ENCODE measurements at regions not wholly inside any gene's neighbourhood (a gene's known extent, or its start where the extent isn't known, plus 50 kb on each side); places are given as distances from the start of the nearest gene placed in this dataset.

DNA sequence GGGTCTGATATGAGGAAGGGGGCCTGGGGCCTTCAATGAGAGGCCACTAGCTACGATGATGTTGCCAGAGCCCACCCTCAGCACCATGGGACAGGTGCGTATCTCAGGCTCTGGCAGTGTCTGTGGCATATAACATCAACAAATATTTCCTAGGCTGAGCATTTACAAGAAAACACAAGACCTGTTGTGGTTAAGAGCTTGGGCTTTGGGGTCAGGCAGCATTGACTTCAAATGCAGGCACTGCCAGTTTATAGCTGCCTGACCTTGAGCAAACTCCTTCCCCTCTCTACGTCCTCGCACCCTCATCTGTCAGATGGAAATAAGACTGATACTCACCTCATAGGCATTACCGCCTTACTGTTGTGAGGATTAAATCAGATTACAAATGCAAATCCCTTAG, 156.0 kb downstream of the KATNAL1 start:
- DNase-seq (ENCODE audit: low read depth in 3 of 3): no peak

DNA sequence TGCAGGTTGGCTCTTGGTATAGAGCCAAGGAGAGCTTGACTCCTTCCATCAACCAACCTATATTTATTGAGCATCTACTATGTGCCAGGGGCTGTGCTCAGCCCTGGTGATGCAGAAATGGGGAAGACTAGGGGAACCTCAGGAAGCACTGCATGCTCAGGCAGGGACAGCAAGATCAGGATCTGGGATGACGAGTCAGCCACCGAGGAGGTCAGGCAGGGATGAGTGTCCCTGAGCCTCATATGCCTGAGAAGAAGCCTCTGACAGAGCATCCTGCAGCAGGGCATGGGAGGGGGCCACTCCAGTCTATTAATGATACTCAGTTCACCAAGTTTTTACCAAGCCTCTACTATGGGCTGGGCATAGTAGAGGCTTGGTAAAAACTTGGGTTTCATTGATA, 158.1 kb downstream of the KATNAL1 start:
- DNase-seq (ENCODE audit: low read depth in 3 of 3): no peak

DNA sequence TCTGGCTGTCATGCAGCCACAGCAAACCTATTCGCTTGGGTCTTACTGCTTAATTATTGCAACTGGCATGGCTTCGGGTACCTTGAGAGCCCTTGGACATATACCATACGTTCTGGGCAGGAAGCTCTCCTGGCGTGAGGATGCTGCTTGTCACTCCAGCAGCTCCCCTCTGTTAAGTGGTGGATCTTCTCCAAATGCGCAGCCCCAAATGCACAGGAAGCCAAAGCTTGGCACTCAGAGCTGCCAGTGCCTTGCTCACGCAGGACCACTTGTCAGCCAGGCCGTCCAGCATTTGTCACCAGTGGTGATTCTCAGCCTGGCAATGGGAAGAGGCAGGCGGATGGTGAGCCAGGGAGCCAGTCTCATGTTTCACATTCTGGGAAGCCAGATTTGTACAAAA, 158.6 kb downstream of the KATNAL1 start:
- DNase-seq (ENCODE audit: low read depth in 3 of 3): no peak

DNA sequence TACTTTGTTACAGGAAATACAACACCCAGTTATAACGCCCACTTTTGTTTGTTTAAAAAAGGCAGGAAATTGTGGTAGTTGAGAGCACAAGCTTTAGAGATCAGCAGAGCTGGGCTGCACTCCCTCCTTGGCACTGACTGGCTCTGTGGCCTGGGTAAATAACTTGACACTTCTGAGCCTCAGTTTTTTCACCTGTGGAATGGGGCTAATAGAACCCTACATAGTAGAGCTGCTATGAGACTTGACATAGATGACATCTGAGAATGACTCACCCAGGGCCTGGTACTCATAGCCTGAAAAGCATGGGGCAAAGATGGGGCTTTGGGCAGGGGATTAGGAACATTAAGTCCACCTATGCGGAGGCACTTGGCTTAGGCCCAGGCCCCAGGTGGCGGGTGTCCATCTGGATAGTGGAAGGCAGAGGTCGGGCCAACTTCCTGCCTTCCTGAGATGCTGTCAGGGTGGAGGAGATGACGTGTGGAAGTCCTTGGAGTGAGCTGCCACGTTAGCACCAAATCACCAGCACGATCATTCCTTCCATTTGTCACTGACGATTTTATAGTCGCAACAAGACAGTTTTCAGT, 159.1 kb downstream of the KATNAL1 start:
- DNase-seq (ENCODE audit: low read depth in 3 of 3): no peak

DNA sequence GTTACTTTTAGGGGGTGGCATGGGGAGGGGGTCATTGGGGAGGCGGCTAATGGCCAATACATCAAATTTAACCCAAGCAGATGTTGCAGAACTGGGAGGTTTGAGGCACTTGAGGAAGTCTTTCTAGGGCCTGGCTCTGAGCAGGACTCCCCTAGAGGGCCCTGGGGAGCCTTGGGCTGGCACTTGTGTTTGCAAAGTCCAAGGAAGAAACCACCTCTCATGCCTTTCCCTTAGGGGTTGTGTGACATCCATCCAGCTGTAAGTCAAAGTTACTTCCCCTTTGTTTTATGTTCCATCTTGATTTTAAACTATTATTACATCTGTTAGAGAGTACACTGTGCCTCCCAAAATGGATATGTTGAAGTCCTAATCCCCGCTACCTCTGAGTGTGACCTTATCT, 159.9 kb downstream of the KATNAL1 start:
- no peak for DNase-seq (ENCODE audit: low read depth in 3 of 3)

DNA sequence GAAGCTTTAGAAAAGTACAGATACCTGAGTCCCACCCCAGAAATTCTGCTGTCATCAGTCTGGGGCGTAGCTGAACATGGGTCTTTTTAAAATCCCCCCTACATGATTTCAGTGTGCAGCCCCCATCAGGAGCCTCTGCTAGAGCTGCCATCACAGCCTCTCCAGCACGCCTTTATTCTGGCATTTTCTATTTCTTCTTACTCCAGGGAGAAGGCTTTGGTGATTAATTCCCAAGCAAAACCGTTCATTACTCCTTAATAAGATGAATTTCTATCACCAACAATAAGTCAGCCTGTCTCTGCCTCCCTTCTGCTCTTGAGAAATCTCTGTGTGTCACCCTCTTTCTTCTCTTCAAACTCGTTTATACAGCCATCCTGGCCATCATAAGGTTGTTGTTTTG, 160.3 kb downstream of the KATNAL1 start:
- DNase-seq (ENCODE audit: low read depth in 3 of 3): no peak

DNA sequence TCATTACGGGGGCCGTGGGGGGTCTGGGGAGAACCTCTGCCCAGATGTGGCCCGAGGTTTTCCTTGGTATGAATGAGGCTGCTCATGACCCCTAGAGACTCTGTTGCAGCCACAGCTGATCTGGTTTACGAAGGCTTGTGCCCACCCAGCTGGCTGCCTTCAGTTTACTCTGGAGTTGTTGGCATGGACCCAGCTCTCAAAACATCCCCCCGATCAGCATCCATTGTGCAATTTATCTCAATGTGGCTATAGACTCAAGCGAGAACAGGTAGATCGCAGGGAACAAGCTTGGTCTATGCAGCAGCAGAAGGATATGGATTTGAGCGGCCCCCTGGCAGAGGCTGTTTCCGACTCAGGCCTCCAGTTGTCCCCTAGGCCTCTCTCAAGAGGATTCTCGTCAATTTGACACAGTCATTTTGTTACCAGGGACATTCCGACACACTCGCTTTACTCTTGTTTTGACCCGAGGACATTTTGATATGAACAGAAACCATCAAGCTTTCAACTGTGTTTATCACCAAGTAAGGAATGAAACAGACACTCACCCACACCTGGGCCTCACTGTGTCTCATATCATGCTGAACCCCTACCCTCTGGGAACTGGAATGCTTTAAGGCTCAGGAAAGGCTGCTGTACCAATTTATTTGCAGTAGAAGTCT, 161.5 kb downstream of the KATNAL1 start:
- peak in 2 of 3 donors; percentile 13 to 46 for DNase-seq (ENCODE audit: low read depth in 3 of 3)

DNA sequence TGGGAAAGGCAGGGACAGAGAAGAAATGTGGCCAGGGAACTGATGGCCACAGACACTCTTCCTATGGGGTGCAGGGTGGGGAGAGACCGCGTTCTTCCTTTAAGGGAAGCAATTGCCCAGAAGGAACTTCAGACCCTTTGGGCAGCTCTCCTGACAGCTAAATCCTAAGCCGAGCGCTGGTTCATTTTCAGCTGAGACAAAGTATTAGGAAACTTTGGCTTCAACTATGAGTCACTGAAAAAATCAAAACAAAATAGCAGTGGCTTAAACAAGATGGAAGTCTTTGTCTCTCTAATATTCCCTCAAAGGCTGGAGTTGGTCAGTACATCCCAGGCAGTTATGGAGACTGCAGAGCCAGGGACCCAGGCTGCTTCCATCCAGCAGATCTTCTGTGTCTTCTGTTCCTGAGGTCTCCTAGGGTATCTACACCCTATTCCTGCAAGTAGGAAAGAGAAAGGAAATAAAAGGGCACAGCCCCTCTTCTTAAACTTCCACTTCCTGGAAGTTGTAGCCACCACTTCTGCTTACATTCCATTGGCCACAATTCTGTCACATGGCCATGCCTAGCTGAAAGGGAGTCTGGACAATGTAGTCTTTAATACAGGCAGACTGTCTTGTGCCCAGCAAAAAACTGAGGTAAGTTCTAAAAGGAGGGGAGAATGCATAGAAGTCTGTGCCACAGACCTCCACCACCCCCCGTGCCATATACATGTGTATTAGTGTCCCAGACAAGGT, 163.5 kb downstream of the KATNAL1 start:
- no peak for DNase-seq (ENCODE audit: low read depth in 3 of 3)

DNA sequence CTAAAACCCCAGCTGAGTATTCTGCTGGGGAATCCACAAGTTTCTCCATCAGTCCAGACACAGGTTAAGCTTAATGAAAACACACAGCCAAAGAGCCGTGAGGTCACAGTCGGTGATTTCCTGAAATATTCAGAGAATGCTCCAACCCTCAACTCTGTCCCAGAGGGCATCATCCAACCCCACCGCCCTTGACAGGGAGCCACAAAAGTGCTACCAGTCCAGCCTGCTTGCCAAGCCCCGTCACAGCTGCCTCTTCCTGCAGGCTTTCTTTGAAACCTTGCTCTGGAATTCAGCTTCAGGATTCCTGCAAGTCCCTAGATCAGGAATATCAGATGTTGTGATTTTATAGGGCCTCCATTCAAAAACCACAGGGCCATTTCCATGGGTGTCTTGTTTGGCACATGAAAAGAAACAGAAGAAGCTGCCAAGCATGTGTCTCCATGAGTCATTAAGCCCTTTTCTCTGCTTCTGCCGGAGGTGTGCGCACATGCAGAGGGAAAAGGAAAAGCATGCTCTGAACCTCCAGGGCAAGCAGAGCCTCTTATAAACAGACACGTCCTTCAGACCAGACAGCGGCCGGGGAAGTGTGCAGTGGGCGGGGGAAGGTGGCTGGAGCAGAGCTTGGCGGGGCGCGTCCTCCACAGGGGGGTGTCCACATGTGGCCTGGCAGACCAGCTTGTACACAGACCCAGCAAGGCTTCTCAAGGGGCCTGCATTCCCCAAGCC, 164.7 kb downstream of the KATNAL1 start:
- peak in 1 of 3 donors; percentile 13 for DNase-seq (ENCODE audit: low read depth in 3 of 3)

DNA sequence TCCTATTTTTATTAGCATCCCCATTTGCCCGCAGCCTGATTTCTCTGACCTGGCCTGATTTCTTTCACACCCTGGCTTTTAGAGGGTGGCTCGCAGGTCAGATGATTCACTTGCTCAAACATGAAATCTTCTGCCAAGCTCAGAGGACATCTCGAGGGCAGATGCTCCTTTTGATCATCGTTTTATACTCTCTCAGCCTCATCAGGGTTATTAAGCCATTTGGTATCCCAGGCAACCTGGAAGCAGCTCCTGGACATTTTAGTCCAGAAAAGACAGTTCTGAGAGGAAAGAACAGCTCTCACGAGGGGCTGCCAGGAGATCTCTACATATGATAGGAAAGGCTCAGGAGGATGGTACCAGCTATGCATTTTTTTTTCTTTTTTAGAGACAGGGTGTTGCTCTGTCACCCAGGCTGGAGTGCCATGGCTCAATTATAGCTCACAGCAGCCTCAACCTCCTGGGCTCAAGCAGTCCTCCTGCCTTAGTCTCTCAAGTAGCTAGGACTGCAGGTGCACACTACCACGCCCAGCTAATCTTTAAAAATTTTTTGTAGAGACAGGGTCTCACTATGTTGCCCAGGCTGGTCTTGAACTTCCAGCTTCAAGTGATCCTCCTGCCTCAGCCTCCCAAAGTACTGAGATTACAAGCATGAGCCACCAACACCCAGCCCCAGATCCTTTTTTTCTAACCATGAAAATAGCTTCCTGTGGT, 165.4 kb downstream of the KATNAL1 start:
- no peak for DNase-seq (ENCODE audit: low read depth in 3 of 3)

DNA sequence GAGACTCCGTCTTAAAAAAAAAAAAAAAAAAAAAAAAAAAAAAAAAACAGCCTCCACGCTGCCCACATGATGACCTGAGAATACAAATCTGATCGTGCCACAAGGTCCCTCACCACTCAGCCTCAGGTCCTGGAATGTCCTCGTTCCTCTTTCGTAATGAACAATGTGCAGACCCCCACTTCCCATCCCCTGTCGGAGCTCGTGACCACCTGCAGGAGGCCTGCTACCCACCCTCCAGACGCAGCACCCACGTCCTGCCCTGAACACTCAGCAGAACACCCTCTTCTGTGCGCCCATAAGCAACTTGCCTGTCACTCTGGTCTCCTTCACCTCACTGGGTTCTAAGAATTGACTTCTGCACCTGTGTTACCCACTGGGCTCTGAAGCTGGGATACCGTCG, 166.4 kb downstream of the KATNAL1 start:
- no peak for DNase-seq (ENCODE audit: low read depth in 3 of 3)

DNA sequence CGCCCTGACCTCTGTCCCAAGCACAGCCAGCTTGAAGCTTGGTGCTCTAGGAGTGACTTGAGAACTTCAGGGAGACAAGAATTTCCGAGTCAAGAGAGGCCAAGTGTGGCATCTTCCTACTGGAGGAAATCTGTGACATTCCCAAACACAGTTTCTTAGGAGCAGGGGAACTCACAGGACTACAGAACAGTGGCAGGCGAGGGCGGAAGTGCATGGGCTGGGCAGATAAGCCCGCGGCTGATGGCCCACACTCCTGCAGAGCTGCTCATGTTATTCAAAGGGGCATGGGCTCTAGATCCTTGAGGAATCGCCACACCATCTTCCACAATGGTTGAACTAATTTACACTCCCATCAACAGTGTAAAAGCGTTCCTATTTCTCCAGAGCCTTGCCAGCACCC, 168.8 kb downstream of the KATNAL1 start:
- no peak for DNase-seq (ENCODE audit: low read depth in 3 of 3)

DNA sequence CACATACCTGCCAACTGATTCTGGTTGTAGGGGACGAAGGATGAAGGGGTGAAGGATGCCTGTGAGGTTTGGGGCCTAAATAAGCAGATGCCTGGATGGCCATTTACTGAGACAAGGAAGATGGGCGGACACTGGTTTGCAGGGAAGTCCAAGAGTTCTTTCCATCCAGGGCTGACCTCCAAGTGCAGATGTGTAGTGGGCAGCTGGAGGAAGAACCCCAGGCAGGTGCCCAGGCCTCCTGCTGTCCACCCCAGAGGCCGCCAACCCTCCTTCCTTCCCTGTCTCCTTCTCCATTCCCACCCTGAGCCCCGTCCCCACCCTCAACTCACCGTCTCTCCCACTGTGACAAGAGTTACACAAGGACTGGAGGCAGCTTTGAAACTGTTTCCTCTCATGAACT, 171.5 kb downstream of the KATNAL1 start:
- no peak for DNase-seq (ENCODE audit: low read depth in 3 of 3)

DNA sequence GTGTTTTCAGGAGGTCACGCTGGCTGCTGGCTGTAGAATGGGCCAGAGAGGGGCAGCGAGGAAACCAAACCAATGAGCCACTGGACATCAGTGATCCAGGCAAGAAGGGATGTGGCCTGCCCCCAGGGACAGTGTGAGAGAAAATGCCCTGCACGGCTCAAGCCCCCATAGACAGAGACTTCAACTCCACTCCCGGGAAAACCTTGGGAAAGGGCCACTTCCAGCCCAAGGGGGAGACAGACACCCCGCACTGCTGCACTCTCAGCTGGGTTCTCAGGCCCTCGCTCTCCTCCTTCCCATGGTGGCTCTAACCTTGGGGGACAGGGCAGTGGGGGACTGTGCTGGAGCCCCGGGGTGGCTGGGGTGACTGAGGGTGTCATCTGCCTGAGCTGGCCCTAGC, 172.0 kb downstream of the KATNAL1 start:
- DNase-seq (ENCODE audit: low read depth in 3 of 3): no peak

DNA sequence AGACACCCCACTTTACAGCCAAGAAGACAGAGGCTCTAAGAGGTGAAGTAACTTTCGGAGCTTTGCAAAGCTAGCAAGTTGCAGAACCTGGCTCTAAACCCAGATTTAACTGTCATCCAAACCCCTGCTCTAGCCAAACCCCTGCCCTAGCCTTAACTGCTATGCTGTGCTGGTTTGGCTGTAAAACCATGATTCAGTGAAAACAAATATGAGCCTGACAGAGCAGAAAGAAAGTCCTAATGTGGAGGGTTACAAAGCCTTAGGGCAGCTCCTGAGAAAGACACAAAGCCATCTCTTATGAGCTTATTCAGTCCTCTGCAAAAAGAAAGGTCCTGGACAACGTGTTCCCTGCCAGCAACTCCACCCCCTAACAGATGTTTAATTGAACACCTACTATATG, 172.8 kb downstream of the KATNAL1 start:
- DNase-seq (ENCODE audit: low read depth in 3 of 3): no peak

DNA sequence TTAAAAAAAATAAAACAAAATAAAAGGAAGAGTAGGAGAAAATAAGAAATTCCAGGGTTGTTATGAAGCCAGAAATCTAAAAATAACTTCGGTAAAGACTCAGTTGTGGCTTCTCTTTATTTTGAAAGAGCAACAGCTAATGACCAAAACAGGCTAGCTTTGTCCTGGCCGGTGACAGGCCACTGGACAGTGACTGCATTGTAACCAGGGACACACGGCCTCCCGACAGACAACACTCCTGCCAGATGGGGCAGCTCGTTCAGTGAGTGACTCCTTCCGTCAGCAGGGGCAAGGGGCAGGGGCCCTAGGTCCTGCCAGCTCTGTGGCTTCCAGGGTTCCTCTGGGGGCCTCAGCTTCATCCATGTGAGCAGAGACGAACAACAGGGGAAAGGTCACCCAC, 173.4 kb downstream of the KATNAL1 start:
- DNase-seq (ENCODE audit: low read depth in 3 of 3): no peak

DNA sequence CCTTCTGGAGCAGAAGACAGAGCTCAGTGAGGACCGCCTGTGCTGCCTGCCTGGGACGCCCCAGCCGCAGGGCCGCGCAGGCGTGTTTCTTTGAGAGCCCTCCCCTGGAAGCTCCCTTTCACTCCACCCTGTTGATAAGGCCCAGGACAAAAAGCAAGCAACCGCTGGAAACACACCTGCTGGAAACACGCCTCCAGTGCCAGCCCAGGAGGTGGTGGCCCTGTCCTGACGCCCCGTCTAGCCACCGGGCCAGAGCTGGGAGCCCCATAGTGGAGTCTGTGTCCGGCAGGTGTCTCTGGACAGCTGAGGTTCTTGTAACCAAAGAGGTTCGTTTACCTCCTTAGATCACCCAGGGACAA, 173.8 kb downstream of the KATNAL1 start:
- DNase-seq (ENCODE audit: low read depth in 3 of 3): no peak

DNA sequence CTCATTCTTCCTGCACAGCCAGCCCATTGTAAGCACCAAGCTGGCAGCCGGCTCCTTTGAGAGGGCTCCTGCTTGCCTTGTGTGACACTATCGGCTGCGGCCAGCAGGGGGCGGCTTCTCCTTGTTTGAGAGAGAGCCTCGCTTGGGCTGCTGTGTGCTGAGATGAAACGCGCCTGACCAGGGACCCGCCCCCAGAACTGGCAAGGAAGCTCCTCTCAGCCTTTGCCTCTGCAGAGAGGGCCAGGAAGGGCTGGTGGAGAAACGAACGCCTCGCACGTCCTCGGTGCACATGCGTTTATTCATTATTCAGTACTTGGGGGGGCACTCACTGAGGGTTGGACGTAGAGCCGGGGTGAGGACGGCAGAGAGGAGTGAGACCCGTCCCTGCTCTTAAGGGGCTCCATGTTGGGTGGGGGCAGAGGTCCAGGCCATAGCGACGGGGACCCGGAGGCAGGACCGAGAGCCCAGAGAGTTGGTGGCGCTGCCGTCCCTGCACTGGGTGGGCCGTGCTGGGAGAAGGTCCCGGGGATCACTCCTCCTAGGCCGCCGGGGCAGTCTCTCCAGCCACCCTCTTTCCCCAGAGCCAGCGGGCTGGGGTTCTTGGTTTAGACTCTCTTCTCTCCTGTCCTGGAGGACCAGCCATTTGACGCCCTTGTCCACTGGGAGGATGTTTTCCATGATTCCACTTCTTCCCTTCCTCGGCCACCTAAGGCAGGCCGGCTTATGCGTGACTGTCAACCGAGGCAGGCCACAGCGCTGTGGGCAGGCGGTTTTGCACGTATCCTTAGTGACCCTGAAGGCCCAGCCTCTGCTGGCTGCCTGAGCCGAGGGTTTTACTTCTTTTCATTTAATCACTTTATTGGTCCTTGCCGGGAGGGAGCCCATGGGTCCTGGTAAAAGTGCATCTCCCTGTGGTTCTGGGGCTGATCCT, 174.5 kb downstream of the KATNAL1 start:
- peak; percentile 93 to 98 (median 95) for DNase-seq (ENCODE audit: low read depth in 3 of 3)

DNA sequence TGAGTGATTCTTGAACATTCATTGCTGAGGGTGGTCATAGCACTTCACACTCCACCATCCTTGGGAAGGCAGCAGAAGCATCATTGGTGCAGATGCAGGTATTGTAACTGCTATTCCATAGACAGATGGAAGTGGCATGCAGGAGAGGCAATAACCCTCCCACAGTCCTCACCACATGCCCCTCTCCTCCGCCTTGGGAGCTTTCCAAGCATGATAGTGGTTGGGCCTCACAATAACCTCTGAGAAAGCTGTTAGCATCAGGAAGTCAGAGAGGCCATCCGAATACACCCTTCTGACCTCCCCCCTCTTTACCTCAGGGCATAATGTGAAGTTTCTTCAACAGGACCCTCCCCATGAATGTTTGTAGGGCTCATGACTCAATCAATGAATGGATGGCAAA, 177.9 kb downstream of the KATNAL1 start:
- no peak for DNase-seq (ENCODE audit: low read depth in 3 of 3)

DNA sequence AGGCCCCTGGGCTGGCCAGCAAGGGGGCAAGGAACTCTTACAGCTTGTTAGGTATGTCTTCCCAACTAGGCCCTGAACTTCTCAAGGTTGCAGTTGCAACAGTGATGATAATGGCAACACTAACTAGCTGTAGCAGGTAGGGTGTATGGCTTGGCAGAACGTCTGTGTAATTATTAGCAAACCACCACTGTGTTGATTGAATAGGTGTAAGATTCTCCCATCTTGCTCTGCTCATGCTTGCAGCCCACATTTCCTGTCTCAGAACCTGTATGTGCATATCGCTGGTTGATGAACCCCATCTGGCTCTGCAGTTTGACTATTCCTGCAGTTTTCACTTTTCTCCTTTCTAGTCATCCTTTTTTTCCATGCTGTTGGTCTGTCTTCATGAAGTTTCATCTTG, 178.8 kb downstream of the KATNAL1 start:
- DNase-seq (ENCODE audit: low read depth in 3 of 3): no peak

DNA sequence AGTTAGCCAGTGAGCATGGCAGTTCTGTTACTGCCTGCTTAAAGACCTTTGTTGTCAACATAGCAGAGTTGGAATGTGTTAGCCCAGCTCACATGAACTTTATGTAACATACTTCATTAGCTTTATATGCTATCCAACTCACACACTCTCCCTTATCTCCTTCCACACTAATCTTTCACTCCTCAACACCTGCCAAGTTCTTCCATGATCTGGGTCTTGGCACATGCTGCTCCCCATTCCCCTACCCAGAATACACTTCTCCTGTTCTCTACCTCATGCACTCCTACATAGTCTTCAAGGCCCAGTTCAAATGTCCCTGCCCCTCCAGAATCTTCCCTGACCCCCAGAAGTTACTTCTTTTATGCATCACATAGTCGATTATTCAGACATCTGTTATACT, 179.3 kb downstream of the KATNAL1 start:
- no peak for DNase-seq (ENCODE audit: low read depth in 3 of 3)
